HEK293T (cell line): ENCODE measurements at regions not wholly inside any gene's neighbourhood (a gene's known extent, or its start where the extent isn't known, plus 50 kb on each side); places are given as distances from the start of the nearest gene placed in this dataset.

Experiments
- ARNT ChIP-seq: fragments of 450-650 bp; IDR thresholded peaks from 2 replicates; pipeline ENCODE4 v1.6.1; 2017; ENCODE audit warnings: mild to moderate bottlenecking
- BHLHE40 ChIP-seq: fragments of 450-650 bp; IDR thresholded peaks from 2 replicates; pipeline ENCODE4 v1.6.1; 2016; ENCODE audit warnings: mild to moderate bottlenecking, moderate library complexity, borderline replicate concordance
- ELF4 ChIP-seq: fragments of 450-650 bp; IDR thresholded peaks from 2 replicates; pipeline ENCODE4 v1.6.1; 2017; ENCODE audit warnings: antibody characterized with exemption
- FOXA1 ChIP-seq: fragments of 450-650 bp; IDR thresholded peaks from 2 replicates; pipeline ENCODE4 v1.6.1; 2016; ENCODE audit warnings: mild to moderate bottlenecking
- FOXK2 ChIP-seq: fragments of 450-650 bp; IDR thresholded peaks from 2 replicates; pipeline ENCODE4 v1.6.1; 2016; ENCODE audit warnings: mild to moderate bottlenecking
- FOXM1 ChIP-seq: fragments of 450-650 bp; IDR thresholded peaks from 2 replicates; pipeline ENCODE4 v1.6.1; 2017; ENCODE audit warnings: mild to moderate bottlenecking, borderline replicate concordance
- NFRKB ChIP-seq: fragments of 450-650 bp; IDR thresholded peaks from 2 replicates; pipeline ENCODE4 v1.6.1; 2016; ENCODE audit warnings: mild to moderate bottlenecking, moderate library complexity
- PKNOX1 ChIP-seq: fragments of 450-650 bp; IDR thresholded peaks from 2 replicates; pipeline ENCODE4 v1.6.1; 2016
- SUZ12 ChIP-seq: fragments of 450-650 bp; IDR thresholded peaks from 2 replicates; pipeline ENCODE4 v1.6.1; 2016; ENCODE audit warnings: mild to moderate bottlenecking
- TARDBP ChIP-seq: fragments of 450-650 bp; IDR thresholded peaks from 2 replicates; pipeline ENCODE4 v1.6.1; 2016

GRCh38 chr6:170045563-170045960 lies 245.3 kb downstream of the DLL1 start:
- no peak for TF ChIP-seq FOXK2
- no peak for TF ChIP-seq SUZ12
- TF ChIP-seq ARNT = no peak
- no peak for TF ChIP-seq PKNOX1
- TF ChIP-seq TARDBP = no peak
- TF ChIP-seq ELF4 = no peak
- no peak for TF ChIP-seq FOXA1
- TF ChIP-seq NFRKB = no peak
- TF ChIP-seq BHLHE40 = no peak
- TF ChIP-seq FOXM1 = no peak
